IgD-negative memory B cell (primary cell): ENCODE measurements at regions not wholly inside any gene's neighbourhood (a gene's known extent, or its start where the extent isn't known, plus 50 kb on each side); places are given as distances from the start of the nearest gene placed in this dataset.
"Not testable (repeated sequence)": the region's sequence is repeated elsewhere in the genome, so short reads cannot be mapped to it uniquely, and the experiment has no call there.

Experiments
- H3K27ac Mint-ChIP-seq, 3 donors: one replicate each; pipeline ENCODE4 v1.8.0; 2020 to 2022; ENCODE audit warnings: mild to moderate bottlenecking in 3 of 3, mixed read lengths in 3 of 3, moderate library complexity in 1 of 3
- H3K27me3 Mint-ChIP-seq: one replicate; pipeline ENCODE4 v1.8.0; 2021; ENCODE audit warnings: mixed read lengths
- H3K36me3 Mint-ChIP-seq: one replicate; pipeline ENCODE4 v1.8.0; 2020; ENCODE audit warnings: mild to moderate bottlenecking, mixed read lengths
- H3K4me1 Mint-ChIP-seq, 3 donors: one replicate each; pipeline ENCODE4 v1.8.0; 2020 to 2022; ENCODE audit warnings: mixed read lengths in 3 of 3, mild to moderate bottlenecking in 1 of 3
- H3K4me3 Mint-ChIP-seq, 4 donors: one replicate each; pipeline ENCODE4 v1.8.0; 2020 to 2022; ENCODE audit warnings: mild to moderate bottlenecking in 4 of 4, mixed read lengths in 4 of 4, moderate library complexity in 3 of 4
- H3K9me3 Mint-ChIP-seq, 3 donors: one replicate each; pipeline ENCODE4 v1.8.0; 2020 to 2021; ENCODE audit warnings: mixed read lengths in 3 of 3, mild to moderate bottlenecking in 1 of 3

- Mint-ChIP-seq H3K36me3 (no peaks in the 10 kb centered on the region), H3K4me3 (no peak overlapping the region), H3K4me1 (no peaks in the 10 kb centered on the region), H3K27me3 (no peaks in the 10 kb centered on the region), H3K9me3 (peaks cover 0 to 3% (median 2%) of the 10 kb centered on the region in 3 donors), H3K27ac (no peak overlapping the region)
Observed at GRCh38 chr4:138646383-138646782, 369.2 kb upstream of the NOCT start.

GRCh38 chr4:138645289-138645688 lies 370.3 kb upstream of the NOCT start:
- H3K4me3 Mint-ChIP-seq: no peak overlapping the region

GRCh38 chr4:138644322-138644721 lies 371.3 kb upstream of the NOCT start:
- Mint-ChIP-seq H3K9me3 (peaks cover 0 to 4% (median 2%) of the 10 kb centered on the region in 3 donors), H3K27ac (no peak overlapping the region), H3K4me1 (no peaks in the 10 kb centered on the region), H3K27me3 (no peaks in the 10 kb centered on the region), H3K36me3 (no peaks in the 10 kb centered on the region), H3K4me3 (peak overlapping the region in 1 of 4 donors; percentile 42)

More at GRCh38 chr4:138645289-138645688, 370.3 kb upstream of the NOCT start:
- Mint-ChIP-seq H3K4me1 (no peaks in the 10 kb centered on the region), H3K36me3 (no peaks in the 10 kb centered on the region), H3K27ac (no peak overlapping the region), H3K9me3 (peaks cover 0 to 4% (median 2%) of the 10 kb centered on the region in 3 donors), H3K27me3 (no peaks in the 10 kb centered on the region)

- Mint-ChIP-seq H3K36me3 (no peaks in the 10 kb centered on the region), H3K4me3 (no peak overlapping the region), H3K4me1 (no peaks in the 10 kb centered on the region), H3K9me3 (peaks cover 0 to 4% (median 2%) of the 10 kb centered on the region in 3 donors), H3K27ac (no peak overlapping the region), H3K27me3 (no peaks in the 10 kb centered on the region)
Observed at GRCh38 chr4:138643827-138644226, 371.8 kb upstream of the NOCT start.

DNA sequence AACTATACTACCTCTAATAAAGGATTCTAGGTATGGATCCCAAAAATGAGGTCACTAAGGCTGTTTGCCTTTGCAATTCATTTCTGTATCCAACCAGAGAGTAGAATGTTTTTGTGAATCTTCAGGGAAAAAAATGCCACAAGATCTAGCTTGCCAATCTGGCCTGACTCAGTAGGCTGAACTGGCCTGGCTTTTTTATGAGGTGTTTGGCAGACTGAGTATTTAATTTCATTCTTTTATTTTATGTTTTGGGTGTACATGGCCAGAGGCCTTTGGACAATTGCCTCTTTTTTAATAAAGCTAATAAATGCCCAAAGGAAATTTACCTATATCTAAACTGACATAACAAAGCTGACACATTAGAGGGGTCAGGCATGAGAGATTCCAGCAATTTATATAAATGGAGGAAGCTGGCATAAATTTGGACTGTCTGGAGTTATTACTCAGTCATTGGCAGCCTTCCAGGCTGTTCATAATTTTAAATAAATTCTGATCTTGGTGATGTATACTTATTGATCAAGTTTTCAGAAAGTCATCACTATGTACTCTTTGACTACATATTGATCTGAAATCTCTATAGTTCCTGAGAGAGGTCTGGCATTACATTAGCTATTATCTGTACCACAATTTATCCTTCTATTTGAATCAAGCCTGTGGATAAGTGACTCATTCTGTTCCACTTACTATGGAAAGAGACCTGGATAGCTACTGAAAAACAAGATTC lies 376.4 kb upstream of the NOCT start:
- Mint-ChIP-seq H3K4me1 (no peaks in the 10 kb centered on the region), H3K9me3 (peaks cover 0 to 4% (median 0%) of the 10 kb centered on the region in 3 donors), H3K27me3 (no peaks in the 10 kb centered on the region), H3K36me3 (no peaks in the 10 kb centered on the region), H3K4me3 (no peak overlapping the region), H3K27ac (no peak overlapping the region)

- no peak overlapping the region for H3K27ac Mint-ChIP-seq
- H3K4me3 Mint-ChIP-seq: no peak overlapping the region
- H3K27me3 Mint-ChIP-seq: peaks cover 5% of the 10 kb centered on the region
- H3K36me3 Mint-ChIP-seq: no peaks in the 10 kb centered on the region
- H3K9me3 Mint-ChIP-seq: peaks cover 0 to 2% (median 0%) of the 10 kb centered on the region in 3 donors
- no peaks in the 10 kb centered on the region for H3K4me1 Mint-ChIP-seq
Observed at GRCh38 chr4:138636781-138637180, 378.8 kb upstream of the NOCT start.

GRCh38 chr4:138634915-138635314 lies 380.7 kb upstream of the NOCT start:
- H3K36me3 Mint-ChIP-seq: no peaks in the 10 kb centered on the region
- no peak overlapping the region for H3K27ac Mint-ChIP-seq
- no peaks in the 10 kb centered on the region for H3K9me3 Mint-ChIP-seq
- H3K4me1 Mint-ChIP-seq: no peaks in the 10 kb centered on the region
- H3K4me3 Mint-ChIP-seq: no peak overlapping the region
- peaks cover 5% of the 10 kb centered on the region for H3K27me3 Mint-ChIP-seq

- Mint-ChIP-seq H3K4me1 (no peaks in the 10 kb centered on the region), H3K4me3 (no peak overlapping the region), H3K36me3 (no peaks in the 10 kb centered on the region), H3K27me3 (peaks cover 5% of the 10 kb centered on the region), H3K27ac (no peak overlapping the region), H3K9me3 (no peaks in the 10 kb centered on the region)
Observed at GRCh38 chr4:138633580-138633904, 382.0 kb upstream of the NOCT start.

- H3K4me3 Mint-ChIP-seq: no peak overlapping the region
- no peaks in the 10 kb centered on the region for H3K9me3 Mint-ChIP-seq
- no peaks in the 10 kb centered on the region for H3K36me3 Mint-ChIP-seq
- no peaks in the 10 kb centered on the region for H3K4me1 Mint-ChIP-seq
- H3K27ac Mint-ChIP-seq: no peak overlapping the region
- H3K27me3 Mint-ChIP-seq: peaks cover 5% of the 10 kb centered on the region
Observed at GRCh38 chr4:138632856-138633579, 382.6 kb upstream of the NOCT start.

GRCh38 chr4:138630666-138631065 lies 384.9 kb upstream of the NOCT start:
- H3K36me3 Mint-ChIP-seq: no peaks in the 10 kb centered on the region
- no peak overlapping the region for H3K4me3 Mint-ChIP-seq
- H3K27ac Mint-ChIP-seq: no peak overlapping the region
- no peaks in the 10 kb centered on the region for H3K4me1 Mint-ChIP-seq
- peaks cover 5% of the 10 kb centered on the region for H3K27me3 Mint-ChIP-seq
- H3K9me3 Mint-ChIP-seq: no peaks in the 10 kb centered on the region

DNA sequence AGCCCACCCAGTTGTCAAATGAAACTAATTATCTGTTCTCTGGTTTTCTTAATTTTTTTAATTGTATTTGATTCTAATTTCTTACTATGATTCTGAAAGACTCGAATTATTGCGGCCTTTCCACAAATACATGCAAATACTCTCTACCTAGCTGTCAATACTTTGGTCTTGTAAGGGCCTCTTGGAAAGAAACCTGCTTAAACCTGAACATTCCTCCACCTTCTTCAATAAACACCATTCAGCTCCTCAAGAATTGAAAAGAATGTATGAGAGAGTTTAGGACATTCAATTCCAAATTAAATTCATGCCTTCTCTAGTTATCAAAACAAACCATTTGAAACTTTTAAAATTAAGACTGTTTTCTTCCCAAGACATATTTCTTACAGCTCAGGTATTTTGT lies 385.9 kb upstream of the NOCT start:
- Mint-ChIP-seq H3K36me3 (no peaks in the 10 kb centered on the region), H3K27me3 (peaks cover 5% of the 10 kb centered on the region), H3K9me3 (no peaks in the 10 kb centered on the region), H3K4me3 (no peak overlapping the region), H3K27ac (no peak overlapping the region), H3K4me1 (no peaks in the 10 kb centered on the region)

DNA sequence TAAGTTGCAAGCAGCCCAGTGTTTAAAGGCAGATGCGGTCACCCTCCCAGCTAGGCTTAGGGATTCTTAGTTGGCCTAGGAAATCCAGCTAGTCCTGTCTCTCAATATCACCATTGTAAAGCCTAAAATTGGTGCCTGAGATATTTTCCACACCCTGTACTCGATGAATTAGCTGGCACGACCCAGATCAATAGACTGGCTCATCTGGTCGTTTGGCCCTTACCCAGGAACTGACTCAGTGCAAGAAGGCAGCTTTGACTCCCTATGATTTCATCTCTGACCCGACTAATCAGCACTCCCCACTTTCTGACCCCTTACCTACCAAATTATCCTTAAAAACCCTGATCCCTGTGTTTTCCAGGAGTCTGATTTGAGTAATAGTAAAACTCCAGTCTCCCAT lies 384.9 kb upstream of the SLC7A11 start:
- no peaks in the 10 kb centered on the region for H3K4me1 Mint-ChIP-seq
- no peaks in the 10 kb centered on the region for H3K36me3 Mint-ChIP-seq
- H3K9me3 Mint-ChIP-seq: peaks cover 0 to 5% (median 0%) of the 10 kb centered on the region in 3 donors
- no peak overlapping the region for H3K4me3 Mint-ChIP-seq
- no peaks in the 10 kb centered on the region for H3K27me3 Mint-ChIP-seq
- no peak overlapping the region for H3K27ac Mint-ChIP-seq

GRCh38 chr4:138622362-138622761 lies 380.2 kb upstream of the SLC7A11 start:
- H3K4me1 Mint-ChIP-seq: not testable (repeated sequence)

GRCh38 chr4:138616775-138617174 lies 374.6 kb upstream of the SLC7A11 start:
- Mint-ChIP-seq H3K36me3 (no peaks in the 10 kb centered on the region), H3K9me3 (peaks cover 2 to 8% (median 7%) of the 10 kb centered on the region in 3 donors), H3K27ac (no peak overlapping the region), H3K4me1 (no peaks in the 10 kb centered on the region), H3K4me3 (no peak overlapping the region), H3K27me3 (peaks cover 1% of the 10 kb centered on the region)

More at GRCh38 chr4:138622362-138622761, 380.2 kb upstream of the SLC7A11 start:
- H3K36me3 Mint-ChIP-seq, H3K27ac Mint-ChIP-seq, H3K27me3 Mint-ChIP-seq, H3K4me3 Mint-ChIP-seq: not testable (repeated sequence)
- H3K9me3 Mint-ChIP-seq: peaks cover 0 to 12% (median 7%) of the 10 kb centered on the region in 3 donors

DNA sequence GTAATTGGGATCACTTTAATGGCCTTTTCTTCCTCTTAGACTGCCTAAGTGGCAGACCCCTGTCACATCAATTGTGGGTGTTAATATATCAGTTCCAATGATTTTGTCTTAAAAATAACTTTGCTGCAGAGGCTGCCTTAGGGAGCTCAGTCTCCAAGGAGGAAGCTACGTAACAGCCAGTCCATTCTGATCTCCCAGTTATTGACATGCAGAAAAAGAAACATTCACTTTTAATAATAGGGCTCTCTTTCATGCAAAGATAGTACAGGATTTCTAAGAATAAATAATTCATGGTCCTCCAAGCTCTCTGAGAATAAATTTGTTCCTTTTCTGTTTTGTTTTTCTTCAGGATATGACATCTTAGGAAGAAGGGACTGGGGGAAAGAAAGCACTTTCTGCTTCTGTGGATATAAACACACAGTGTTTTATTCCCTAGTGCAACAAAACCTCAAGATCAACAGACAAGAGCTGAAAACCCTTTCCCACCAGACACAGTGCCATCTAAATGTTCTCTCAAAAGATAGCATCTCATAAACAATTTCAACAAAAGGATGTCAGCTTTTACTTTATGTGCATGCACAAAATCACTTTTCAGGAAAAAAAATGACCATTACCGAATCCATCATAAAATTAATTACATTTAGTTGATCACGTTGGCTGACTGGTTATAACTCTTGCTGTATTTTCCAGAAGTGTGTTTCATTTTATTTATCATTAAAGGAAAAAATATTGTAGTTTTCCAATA lies 372.4 kb upstream of the SLC7A11 start:
- Mint-ChIP-seq H3K36me3 (no peaks in the 10 kb centered on the region), H3K9me3 (peaks cover 2 to 7% (median 3%) of the 10 kb centered on the region in 3 donors), H3K27ac (no peak overlapping the region), H3K27me3 (no peaks in the 10 kb centered on the region), H3K4me1 (no peaks in the 10 kb centered on the region), H3K4me3 (no peak overlapping the region)
